Gastrocnemius medialis (tissue), 4 donors: ENCODE measurements at regions not wholly inside any gene's neighbourhood (a gene's known extent, or its start where the extent isn't known, plus 50 kb on each side); places are given as distances from the start of the nearest gene placed in this dataset.
A peak's percentile ranks its signal among the peaks of the same experiment; 100 is the strongest.

Experiments used
- ATAC-seq, 2 donors: fragments of 150-250 bp; one replicate each; pipeline ENCODE4 v1.9.1; 2016
- DNase-seq, 2 donors: peaks; one replicate each; pipeline ENCODE4 v3.0.0-alpha.2; 2019
- H3K27ac ChIP-seq, 4 donors: fragments of 200-600 bp; sonication (generic); 1 replicate in 1 of 4; 2 replicates in 3 of 4; pipeline ENCODE4 v1.5.1; 2016 to 2018; ENCODE audit warnings: mild to moderate bottlenecking in 2 of 4, moderate library complexity in 1 of 4
- H3K27me3 ChIP-seq, 3 donors: fragments of 200-600 bp; sonication (generic) in 2 of 3; 1 replicate in 1 of 3; 2 replicates in 2 of 3; pipeline versions ENCODE4 v1.5.1 to v1.6.0; 2016 to 2019; ENCODE audit warnings: mild to moderate bottlenecking in 1 of 3, moderate library complexity in 1 of 3
- H3K36me3 ChIP-seq, 2 donors: fragments of 200-600 bp; sonication (generic) in 1 of 2; one replicate each; pipeline ENCODE4 v1.5.1; 2017 to 2018
- H3K4me1 ChIP-seq, 2 donors: fragments of 200-600 bp; sonication (generic) in 1 of 2; one replicate each; pipeline ENCODE4 v1.5.1; 2016 to 2017; ENCODE audit warnings: mild to moderate bottlenecking in 2 of 2
- H3K4me3 ChIP-seq, 4 donors: fragments of 200-600 bp; sonication (generic) in 3 of 4; 1 replicate in 1 of 4; 2 replicates in 3 of 4; pipeline ENCODE4 v1.5.1; 2016 to 2019; ENCODE audit warnings: mild to moderate bottlenecking in 2 of 4
- H3K9me3 ChIP-seq, 3 donors: fragments of 200-600 bp; sonication (generic) in 2 of 3; 1 replicate in 1 of 3; 2 replicates in 2 of 3; pipeline ENCODE4 v1.5.1; 2016 to 2019
- POLR2A ChIP-seq, 2 donors: fragments of 450-650 bp; IDR thresholded peaks; one replicate each; pipeline ENCODE4 v1.6.1; 2017; ENCODE audit warnings: antibody characterized with exemption in 2 of 2, mild to moderate bottlenecking in 2 of 2, moderate library complexity in 2 of 2
- in situ Hi-C, 4 donors: fragments of 200-750 bp; cut with MboI; loops; one replicate each; pipeline versions ENCODE4 v1.15.0 to v1.8.0; 2017; ENCODE audit warnings: low sequenced_read_pairs in 4 of 4
- intact Hi-C: fragments of 100-400 bp; cut with DNase I; formaldehyde crosslinking; loops from one replicate; pipeline ENCODE4 v1.15.1; 2023; ENCODE audit warnings: low total_unique reads
- TF ChIP-seq, protein P1 (sequence below), 5 experiments: fragments of 450-650 bp in 3 of 5; fragments of 200-600 bp in 2 of 5; sonication (generic) in 2 of 5; IDR thresholded peaks in 4 of 5; conservative IDR thresholded peaks in 1 of 5; 1 replicate in 4 of 5; 2 replicates in 1 of 5; pipeline ENCODE4 v1.5.1; 2016 to 2019; ENCODE audit warnings: antibody characterized with exemption in 5 of 5, mild to moderate bottlenecking in 3 of 5, moderate library complexity in 3 of 5

DNA sequence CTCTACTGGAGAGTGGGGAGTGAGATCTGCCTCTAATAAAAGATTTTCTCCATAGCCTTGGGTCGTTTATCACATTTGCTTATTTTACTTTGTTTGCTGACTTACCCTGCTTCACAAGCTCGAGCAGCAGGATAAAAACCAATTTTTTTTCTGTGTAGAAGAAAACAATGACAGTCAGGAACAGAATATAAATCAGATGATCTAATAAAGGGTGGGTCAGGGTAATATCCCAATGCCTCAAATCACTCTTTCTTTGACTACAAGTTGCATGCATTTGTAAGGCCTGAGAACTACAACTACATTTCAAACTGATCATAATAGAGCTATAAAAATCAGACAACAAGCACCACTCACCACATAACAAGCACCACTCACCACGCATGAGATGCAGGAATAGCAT lies 174.4 kb upstream of the ADARB2 start:
- H3K4me3 ChIP-seq = no peak overlapping the region
- no peak for TF ChIP-seq POLR2A (IDR thresholded peaks at IDR 0.05)
- TF ChIP-seq, protein P1, sequence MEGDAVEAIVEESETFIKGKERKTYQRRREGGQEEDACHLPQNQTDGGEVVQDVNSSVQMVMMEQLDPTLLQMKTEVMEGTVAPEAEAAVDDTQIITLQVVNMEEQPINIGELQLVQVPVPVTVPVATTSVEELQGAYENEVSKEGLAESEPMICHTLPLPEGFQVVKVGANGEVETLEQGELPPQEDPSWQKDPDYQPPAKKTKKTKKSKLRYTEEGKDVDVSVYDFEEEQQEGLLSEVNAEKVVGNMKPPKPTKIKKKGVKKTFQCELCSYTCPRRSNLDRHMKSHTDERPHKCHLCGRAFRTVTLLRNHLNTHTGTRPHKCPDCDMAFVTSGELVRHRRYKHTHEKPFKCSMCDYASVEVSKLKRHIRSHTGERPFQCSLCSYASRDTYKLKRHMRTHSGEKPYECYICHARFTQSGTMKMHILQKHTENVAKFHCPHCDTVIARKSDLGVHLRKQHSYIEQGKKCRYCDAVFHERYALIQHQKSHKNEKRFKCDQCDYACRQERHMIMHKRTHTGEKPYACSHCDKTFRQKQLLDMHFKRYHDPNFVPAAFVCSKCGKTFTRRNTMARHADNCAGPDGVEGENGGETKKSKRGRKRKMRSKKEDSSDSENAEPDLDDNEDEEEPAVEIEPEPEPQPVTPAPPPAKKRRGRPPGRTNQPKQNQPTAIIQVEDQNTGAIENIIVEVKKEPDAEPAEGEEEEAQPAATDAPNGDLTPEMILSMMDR (IDR thresholded peaks at IDR 0.05 in 4 of 5, conservative IDR thresholded peaks at IDR 0.05 in 1 of 5) = no peak
- H3K36me3 ChIP-seq = no peaks in the 10 kb centered on the region
- no peak overlapping the region for H3K27ac ChIP-seq
- ATAC-seq (no peak), DNase-seq (no peak)
- H3K9me3 ChIP-seq = no peaks in the 10 kb centered on the region
- intact Hi-C loops = no loop called here
- H3K4me1 ChIP-seq = no peaks in the 10 kb centered on the region
- in situ Hi-C loops = no loop called here
- H3K27me3 ChIP-seq = no peaks in the 10 kb centered on the region

DNA sequence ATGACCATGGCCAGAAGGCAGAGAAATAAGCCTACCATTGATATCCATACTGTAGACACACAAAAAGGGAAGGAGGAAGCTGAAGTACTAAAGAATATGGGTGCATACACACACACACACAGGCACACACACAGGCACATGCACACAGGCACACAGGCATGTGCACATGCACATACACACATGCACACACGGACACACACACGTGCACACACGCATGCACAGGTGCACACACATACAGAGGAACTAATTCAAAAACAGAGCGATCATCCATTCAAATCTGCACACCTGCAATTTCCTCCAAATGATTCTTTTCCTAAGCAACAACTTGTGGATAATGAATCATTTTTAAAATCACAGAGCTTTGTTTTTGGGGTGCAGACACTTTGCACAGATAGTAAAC lies 166.7 kb upstream of the ADARB2 start:
- in situ Hi-C loops (no loop called here), intact Hi-C loops (no loop called here)
- Histone ChIP-seq H3K9me3 (no peaks in the 10 kb centered on the region), H3K27ac (no peak overlapping the region), H3K4me3 (no peak overlapping the region), H3K4me1 (no peaks in the 10 kb centered on the region), H3K36me3 (no peaks in the 10 kb centered on the region), H3K27me3 (no peaks in the 10 kb centered on the region)
- DNase-seq (no peak), ATAC-seq (no peak)
- TF ChIP-seq, protein P1 (IDR thresholded peaks at IDR 0.05 in 4 of 5, conservative IDR thresholded peaks at IDR 0.05 in 1 of 5) = no peak
- no peak for TF ChIP-seq POLR2A (IDR thresholded peaks at IDR 0.05)

DNA sequence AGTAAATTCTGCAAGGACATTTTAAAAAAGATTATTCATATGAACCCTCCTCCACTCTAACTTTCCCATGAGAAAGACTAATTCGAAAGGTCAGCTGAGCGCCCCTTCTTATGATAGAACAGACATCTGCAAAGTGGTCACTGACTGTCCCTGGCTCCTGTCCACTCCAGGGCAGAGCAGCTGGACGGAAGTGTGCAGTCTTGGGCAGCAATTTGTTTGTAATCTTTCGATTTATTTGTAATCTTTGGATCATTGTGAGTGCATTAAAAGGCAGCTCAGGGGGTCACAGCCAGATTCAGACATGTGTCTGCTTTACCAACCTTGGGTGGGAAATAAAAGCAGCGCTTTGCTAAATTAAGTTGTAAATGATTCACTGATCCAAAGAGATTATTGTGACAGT lies 158.8 kb upstream of the ADARB2 start:
- intact Hi-C loops (no loop called here), in situ Hi-C loops (no loop called here)
- no peaks in the 10 kb centered on the region for H3K4me1 ChIP-seq
- H3K4me3 ChIP-seq = no peak overlapping the region
- TF ChIP-seq, protein P1 (IDR thresholded peaks at IDR 0.05 in 4 of 5, conservative IDR thresholded peaks at IDR 0.05 in 1 of 5) = no peak
- no peak for TF ChIP-seq POLR2A (IDR thresholded peaks at IDR 0.05)
- DNase-seq (no peak), ATAC-seq (no peak)
- H3K27ac ChIP-seq = no peak overlapping the region
- H3K9me3 ChIP-seq = no peaks in the 10 kb centered on the region
- no peaks in the 10 kb centered on the region for H3K36me3 ChIP-seq
- no peaks in the 10 kb centered on the region for H3K27me3 ChIP-seq

DNA sequence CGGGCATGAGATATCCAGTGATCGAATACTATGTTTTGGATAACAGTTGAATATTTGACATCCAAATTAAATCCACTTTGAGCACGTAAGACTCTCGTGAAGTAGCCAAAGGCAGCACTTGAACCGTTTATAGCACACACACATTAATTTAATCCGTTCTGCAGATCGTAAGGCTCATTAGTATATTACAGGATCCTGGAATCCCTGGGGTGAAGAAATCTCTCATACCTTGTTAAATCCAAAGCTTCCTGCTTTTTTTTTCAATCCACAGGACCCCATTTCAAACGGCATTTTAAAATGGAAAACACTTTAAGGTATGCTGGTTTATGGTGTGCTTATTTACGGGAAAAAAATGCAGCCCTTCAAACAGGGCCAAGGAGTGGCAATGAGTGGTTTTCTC lies 158.4 kb upstream of the ADARB2 start:
- Histone ChIP-seq H3K4me1 (no peaks in the 10 kb centered on the region), H3K4me3 (no peak overlapping the region), H3K27ac (peak overlapping the region in 1 of 4 donors; percentile 18), H3K9me3 (no peaks in the 10 kb centered on the region), H3K36me3 (no peaks in the 10 kb centered on the region), H3K27me3 (no peaks in the 10 kb centered on the region)
- DNase-seq (no peak), ATAC-seq (no peak)
- intact Hi-C loops = no loop called here
- TF ChIP-seq POLR2A (IDR thresholded peaks at IDR 0.05) = no peak
- TF ChIP-seq, protein P1 (IDR thresholded peaks at IDR 0.05 in 4 of 5, conservative IDR thresholded peaks at IDR 0.05 in 1 of 5) = no peak
- in situ Hi-C loops = no loop called here

DNA sequence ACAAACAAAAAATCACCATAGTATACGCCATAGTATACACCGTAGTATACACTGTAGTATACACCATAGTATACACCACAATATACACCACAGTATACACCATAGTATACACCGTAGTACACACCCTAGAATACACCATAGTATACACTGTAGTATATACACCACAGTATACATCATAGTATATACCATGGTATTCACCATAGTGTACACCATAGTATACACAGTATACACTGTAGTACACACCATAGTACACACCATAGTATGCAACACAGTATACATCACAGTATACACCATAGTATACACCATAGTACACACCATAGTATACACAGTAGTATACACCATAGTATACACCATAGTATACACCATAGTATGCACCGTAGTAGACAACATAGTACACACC lies 157.6 kb upstream of the ADARB2 start:
- in situ Hi-C loops = no loop called here
- no peaks in the 10 kb centered on the region for H3K9me3 ChIP-seq
- DNase-seq = no peak
- intact Hi-C loops = no loop called here
- no peaks in the 10 kb centered on the region for H3K27me3 ChIP-seq
- no peak overlapping the region for H3K4me3 ChIP-seq
- no peaks in the 10 kb centered on the region for H3K36me3 ChIP-seq
- no peaks in the 10 kb centered on the region for H3K4me1 ChIP-seq
- ATAC-seq = no peak
- TF ChIP-seq POLR2A (IDR thresholded peaks at IDR 0.05) = no peak
- TF ChIP-seq, protein P1 (IDR thresholded peaks at IDR 0.05 in 4 of 5, conservative IDR thresholded peaks at IDR 0.05 in 1 of 5) = no peak
- no peak overlapping the region for H3K27ac ChIP-seq
